ENCODE measurements at regions not wholly inside any gene's neighbourhood (a gene's known extent, or its start where the extent isn't known, plus 50 kb on each side); places are given as distances from the start of the nearest gene placed in this dataset.

DNA sequence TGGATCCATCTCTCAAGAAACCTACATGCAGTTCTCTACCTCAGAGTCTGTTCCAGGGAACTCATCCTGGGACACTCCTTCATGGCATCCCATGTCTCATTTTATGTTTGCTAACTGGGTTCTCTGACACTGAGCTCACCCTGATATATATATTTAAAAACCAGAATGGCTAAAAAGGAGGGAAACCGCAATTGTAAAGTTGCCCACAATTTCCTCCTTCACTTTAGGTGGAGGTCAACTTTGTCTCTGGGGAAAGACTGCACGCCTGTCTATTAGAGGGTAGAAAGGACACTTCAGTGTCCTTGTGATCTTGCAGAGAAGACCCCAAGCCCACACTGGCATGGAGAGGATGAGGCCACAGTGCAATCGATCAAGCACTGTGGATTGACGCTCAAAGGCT lies 131.7 kb downstream of the TEX36 start:
- POLR2A ChIA-PET, result interaction anchor here (0.6 to 1.3 kb wide), 2 partner anchors 12 to 23 kb away, joined by 4 read pairs; no protein-coding TSS in a partner anchor
- Histone ChIP-seq H3K4me3 (ENCODE audit: low read depth, low read length, poor library complexity, severe bottlenecking) (no peak overlapping the region), H3K9me3 (ENCODE audit: low read length) (no peaks in the 10 kb centered on the region), H3K4me2 (ENCODE audit: low read length) (no peak overlapping the region), H4K20me1 (ENCODE audit: insufficient read depth, low read length) (no peaks in the 10 kb centered on the region), H3K36me3 (ENCODE audit: insufficient read depth, low read length) (no peaks in the 10 kb centered on the region), H3K27ac (ENCODE audit: low read depth, low read length, poor library complexity, severe bottlenecking) (no peak overlapping the region), H2AFZ (ENCODE audit: low read length) (no peak overlapping the region), H3K9me2 (ENCODE audit: insufficient read depth, low read length) (no peaks in the 10 kb centered on the region), H3K79me2 (ENCODE audit: insufficient read depth, low read depth, low read length) (no peaks in the 10 kb centered on the region), H3K4me1 (ENCODE audit: insufficient read depth, low read length, poor library complexity, severe bottlenecking) (no peaks in the 10 kb centered on the region)
- intact Hi-C loops (cut with micrococcal nuclease; ENCODE audit: unreplicated experiment), result no loop called here
- CTCF ChIA-PET (ENCODE audit: unreplicated experiment), result no interaction called here
- BruUV-seq (replicated peaks), result no TSS peak
- no peak for TF ChIP-seq EZH2phosphoT487 (IDR thresholded peaks at IDR 0.05; ENCODE audit: borderline replicate concordance, low read depth, low read length)
- TF ChIP-seq, protein P1, sequence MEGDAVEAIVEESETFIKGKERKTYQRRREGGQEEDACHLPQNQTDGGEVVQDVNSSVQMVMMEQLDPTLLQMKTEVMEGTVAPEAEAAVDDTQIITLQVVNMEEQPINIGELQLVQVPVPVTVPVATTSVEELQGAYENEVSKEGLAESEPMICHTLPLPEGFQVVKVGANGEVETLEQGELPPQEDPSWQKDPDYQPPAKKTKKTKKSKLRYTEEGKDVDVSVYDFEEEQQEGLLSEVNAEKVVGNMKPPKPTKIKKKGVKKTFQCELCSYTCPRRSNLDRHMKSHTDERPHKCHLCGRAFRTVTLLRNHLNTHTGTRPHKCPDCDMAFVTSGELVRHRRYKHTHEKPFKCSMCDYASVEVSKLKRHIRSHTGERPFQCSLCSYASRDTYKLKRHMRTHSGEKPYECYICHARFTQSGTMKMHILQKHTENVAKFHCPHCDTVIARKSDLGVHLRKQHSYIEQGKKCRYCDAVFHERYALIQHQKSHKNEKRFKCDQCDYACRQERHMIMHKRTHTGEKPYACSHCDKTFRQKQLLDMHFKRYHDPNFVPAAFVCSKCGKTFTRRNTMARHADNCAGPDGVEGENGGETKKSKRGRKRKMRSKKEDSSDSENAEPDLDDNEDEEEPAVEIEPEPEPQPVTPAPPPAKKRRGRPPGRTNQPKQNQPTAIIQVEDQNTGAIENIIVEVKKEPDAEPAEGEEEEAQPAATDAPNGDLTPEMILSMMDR (conservative IDR thresholded peaks at IDR 0.05; ENCODE audit: low read length), result no peak
- DNase-seq (ENCODE audit: low spot score), result no peak

DNA sequence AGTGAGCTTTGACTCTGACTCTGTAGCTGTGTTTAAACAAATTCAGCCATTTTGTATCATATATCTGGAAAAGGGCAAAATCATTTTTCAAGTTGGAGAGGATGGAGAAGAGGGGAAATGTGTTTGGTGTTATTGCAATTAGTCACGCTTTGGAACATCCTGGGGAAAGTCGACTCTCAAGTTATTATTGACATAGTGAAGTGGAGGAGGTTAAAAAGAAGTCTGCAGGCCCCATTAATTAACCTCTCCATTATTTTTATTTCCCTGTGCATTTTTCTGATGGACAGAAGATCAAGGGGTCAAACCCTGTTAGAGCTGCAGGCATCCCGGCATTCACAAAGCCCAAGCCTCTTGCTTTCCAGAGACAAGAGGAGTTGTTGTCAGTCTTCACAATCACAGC lies 132.6 kb downstream of the TEX36 start:
- no peak overlapping the region for H2AFZ ChIP-seq (ENCODE audit: low read length)
- BruUV-seq (replicated peaks), result no TSS peak
- H3K4me2 ChIP-seq (ENCODE audit: low read length), result no peak overlapping the region
- no peak overlapping the region for H3K4me3 ChIP-seq (ENCODE audit: low read depth, low read length, poor library complexity, severe bottlenecking)
- H3K4me1 ChIP-seq (ENCODE audit: insufficient read depth, low read length, poor library complexity, severe bottlenecking), result no peaks in the 10 kb centered on the region
- H3K9me3 ChIP-seq (ENCODE audit: low read length), result no peaks in the 10 kb centered on the region
- TF ChIP-seq, protein P1 (conservative IDR thresholded peaks at IDR 0.05; ENCODE audit: low read length), result no peak
- no peak for TF ChIP-seq EZH2phosphoT487 (IDR thresholded peaks at IDR 0.05; ENCODE audit: borderline replicate concordance, low read depth, low read length)
- no peaks in the 10 kb centered on the region for H3K9me2 ChIP-seq (ENCODE audit: insufficient read depth, low read length)
- ChIA-PET CTCF (ENCODE audit: unreplicated experiment) (no interaction called here), POLR2A (interaction anchor here (1.3 kb wide), 1 partner anchor 22 kb away, joined by 4 read pairs; no protein-coding TSS in a partner anchor)
- intact Hi-C loops (cut with micrococcal nuclease; ENCODE audit: unreplicated experiment), result no loop called here
- H3K79me2 ChIP-seq (ENCODE audit: insufficient read depth, low read depth, low read length), result no peaks in the 10 kb centered on the region
- no peaks in the 10 kb centered on the region for H3K36me3 ChIP-seq (ENCODE audit: insufficient read depth, low read length)
- no peak for DNase-seq (ENCODE audit: low spot score)
- H3K27ac ChIP-seq (ENCODE audit: low read depth, low read length, poor library complexity, severe bottlenecking), result no peak overlapping the region
- no peaks in the 10 kb centered on the region for H4K20me1 ChIP-seq (ENCODE audit: insufficient read depth, low read length)

DNA sequence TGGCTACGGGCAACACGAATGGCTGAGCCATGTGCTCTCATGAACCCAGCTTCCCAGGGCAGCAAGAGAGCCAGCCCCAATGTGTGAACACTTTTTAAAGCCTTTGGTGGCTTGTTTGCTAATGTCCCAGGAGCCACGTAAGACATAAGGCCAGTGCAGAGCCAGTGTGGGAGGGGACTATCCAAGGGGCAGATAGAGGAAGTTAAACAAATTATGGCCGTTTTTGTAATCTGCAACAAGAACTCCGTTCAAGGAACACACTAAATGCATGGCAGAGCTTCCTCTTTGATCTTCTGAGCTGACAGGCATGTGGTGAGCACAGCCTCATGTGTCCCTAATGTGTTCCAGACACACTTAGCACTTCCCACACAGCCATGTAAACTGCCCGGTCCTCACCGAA lies 133.3 kb downstream of the TEX36 start:
- ChIA-PET CTCF (ENCODE audit: unreplicated experiment) (no interaction called here), POLR2A (no interaction called here)
- H3K36me3 ChIP-seq (ENCODE audit: insufficient read depth, low read length), result no peaks in the 10 kb centered on the region
- no peak overlapping the region for H3K4me2 ChIP-seq (ENCODE audit: low read length)
- no peaks in the 10 kb centered on the region for H4K20me1 ChIP-seq (ENCODE audit: insufficient read depth, low read length)
- no peaks in the 10 kb centered on the region for H3K9me2 ChIP-seq (ENCODE audit: insufficient read depth, low read length)
- intact Hi-C loops (cut with micrococcal nuclease; ENCODE audit: unreplicated experiment), result no loop called here
- H3K9me3 ChIP-seq (ENCODE audit: low read length), result no peaks in the 10 kb centered on the region
- H3K4me3 ChIP-seq (ENCODE audit: low read depth, low read length, poor library complexity, severe bottlenecking), result no peak overlapping the region
- BruUV-seq (replicated peaks), result no TSS peak
- no peak for TF ChIP-seq EZH2phosphoT487 (IDR thresholded peaks at IDR 0.05; ENCODE audit: borderline replicate concordance, low read depth, low read length)
- TF ChIP-seq, protein P1 (conservative IDR thresholded peaks at IDR 0.05; ENCODE audit: low read length), result no peak
- no peak overlapping the region for H3K27ac ChIP-seq (ENCODE audit: low read depth, low read length, poor library complexity, severe bottlenecking)
- H2AFZ ChIP-seq (ENCODE audit: low read length), result no peak overlapping the region
- no peaks in the 10 kb centered on the region for H3K79me2 ChIP-seq (ENCODE audit: insufficient read depth, low read depth, low read length)
- H3K4me1 ChIP-seq (ENCODE audit: insufficient read depth, low read length, poor library complexity, severe bottlenecking), result no peaks in the 10 kb centered on the region
- DNase-seq (ENCODE audit: low spot score), result no peak

All from OCI-LY7 (cell line).